Vagina (tissue), 2 donors: ENCODE measurements at regions not wholly inside any gene's neighbourhood (a gene's known extent, or its start where the extent isn't known, plus 50 kb on each side); places are given as distances from the start of the nearest gene placed in this dataset.

ENCODE experiments used
- DNase-seq, 2 donors: peaks; one replicate each; pipeline ENCODE4 v3.0.0-alpha.2; 2017; ENCODE audit errors: extremely low spot score in 2 of 2
- H3K27ac ChIP-seq: fragments of 200-600 bp; sonication (generic); one replicate; pipeline ENCODE4 v1.5.1; 2019
- H3K27me3 ChIP-seq: fragments of 200-600 bp; sonication (generic); one replicate; pipeline ENCODE4 v1.5.1; 2019
- H3K36me3 ChIP-seq, 2 donors: fragments of 200-600 bp; sonication (generic); one replicate each; pipeline ENCODE4 v1.5.1; 2017 to 2019
- H3K4me1 ChIP-seq: fragments of 200-600 bp; sonication (generic); one replicate; pipeline ENCODE4 v1.5.1; 2019
- H3K4me3 ChIP-seq, 2 donors: fragments of 200-600 bp; sonication (generic); 1 replicate in 1 of 2; 2 replicates in 1 of 2; pipeline ENCODE4 v1.5.1; 2016 to 2019
- H3K9me3 ChIP-seq: fragments of 200-600 bp; sonication (generic); one replicate; pipeline ENCODE4 v1.5.1; 2019
- CTCF ChIP-seq, 3 experiments: fragments of 450-650 bp in 2 of 3; fragments of 200-600 bp in 1 of 3; sonication (generic) in 1 of 3; IDR thresholded peaks; one replicate each; pipeline ENCODE4 v1.5.1; 2017 to 2019; ENCODE audit warnings: antibody characterized with exemption in 3 of 3, mild to moderate bottlenecking in 2 of 3, moderate library complexity in 2 of 3
- POLR2A ChIP-seq, 2 donors: fragments of 450-650 bp; IDR thresholded peaks; one replicate each; pipeline ENCODE4 v1.6.1; 2017; ENCODE audit warnings: antibody characterized with exemption in 2 of 2, mild to moderate bottlenecking in 2 of 2, moderate library complexity in 2 of 2
- POLR2AphosphoS5 ChIP-seq, 2 donors: sonication (generic); formaldehyde crosslinking; IDR thresholded peaks; one replicate each; pipeline ENCODE4 v1.9.0; 2017; ENCODE audit warnings: antibody characterized with exemption in 2 of 2, mild to moderate bottlenecking in 2 of 2, low read depth in 1 of 2; ENCODE audit not compliant: insufficient read depth in 1 of 2
- intact Hi-C: fragments of 100-400 bp; cut with DNase I; formaldehyde crosslinking; loops from one replicate; pipeline ENCODE4 v1.15.1; 2023

- DNase-seq, result no peak
- no peak overlapping the region for H3K27ac ChIP-seq
- H3K4me3 ChIP-seq, result no peak overlapping the region
- peaks cover 5% of the 10 kb centered on the region for H3K4me1 ChIP-seq
- intact Hi-C loops, result no loop called here
- H3K36me3 ChIP-seq, result no peaks in the 10 kb centered on the region
- no peaks in the 10 kb centered on the region for H3K27me3 ChIP-seq
- H3K9me3 ChIP-seq, result no peaks in the 10 kb centered on the region
- TF ChIP-seq POLR2AphosphoS5 (IDR thresholded peaks at IDR 0.05; ENCODE audit: insufficient read depth in 1 of 2, low read depth in 1 of 2) (no peak), POLR2A (IDR thresholded peaks at IDR 0.05) (no peak), CTCF (IDR thresholded peaks at IDR 0.05) (no peak)
Observed at GRCh38 chr3:69435274-69436265, 49.7 kb upstream of the FRMD4B start.
